Thyroid gland (tissue), 4 donors: ENCODE measurements at regions not wholly inside any gene's neighbourhood (a gene's known extent, or its start where the extent isn't known, plus 50 kb on each side); places are given as distances from the start of the nearest gene placed in this dataset.

Experiments used
- DNase-seq, 2 donors: peaks; one replicate each; pipeline ENCODE4 v3.0.0-alpha.2; 2019
- H3K27ac ChIP-seq, 3 donors: fragments of 200-600 bp; sonication (generic); 1 replicate in 2 of 3; 2 replicates in 1 of 3; pipeline ENCODE4 v1.5.1; 2016 to 2019; ENCODE audit warnings: mild to moderate bottlenecking in 1 of 3, moderate library complexity in 1 of 3
- H3K27me3 ChIP-seq: fragments of 200-600 bp; sonication (generic); one replicate; pipeline ENCODE4 v1.5.1; 2019
- H3K36me3 ChIP-seq, 2 donors: fragments of 200-600 bp; sonication (generic); one replicate each; pipeline ENCODE4 v1.5.1; 2016 to 2019
- H3K4me1 ChIP-seq, 2 donors: fragments of 200-600 bp; sonication (generic); one replicate each; pipeline ENCODE4 v1.5.1; 2017 to 2019
- H3K4me3 ChIP-seq, 3 donors: fragments of 200-600 bp; sonication (generic); replicated peaks in 1 of 3; 1 replicate in 2 of 3; 2 replicates in 1 of 3; pipeline ENCODE4 v1.5.1; 2016; ENCODE audit warnings: mild to moderate bottlenecking in 1 of 3
- H3K9me3 ChIP-seq: fragments of 200-600 bp; sonication (generic); one replicate; pipeline ENCODE4 v1.5.1; 2017
- POLR2A ChIP-seq, 2 donors: fragments of 450-650 bp; IDR thresholded peaks; one replicate each; pipeline ENCODE4 v1.6.1; 2017; ENCODE audit warnings: antibody characterized with exemption in 2 of 2, mild to moderate bottlenecking in 2 of 2, moderate library complexity in 1 of 2
- WGBS, 2 donors: methylation state at CpG; one replicate each; pipeline ENCODE4 v1.1.5; 2017; 5-methylcytosine and 5-hydroxymethylcytosine counted together
- intact Hi-C: fragments of 100-400 bp; cut with DNase I; formaldehyde crosslinking; loops from one replicate; pipeline ENCODE4 v1.15.1; 2023
- TF ChIP-seq, protein P1 (sequence below), 6 experiments: fragments of 200-600 bp in 3 of 6; fragments of 450-650 bp in 3 of 6; sonication (generic) in 3 of 6; IDR thresholded peaks; one replicate each; pipeline ENCODE4 v1.5.1; 2016 to 2019; ENCODE audit warnings: antibody characterized with exemption in 6 of 6, mild to moderate bottlenecking in 2 of 6, inconsistent platforms in 1 of 6, moderate library complexity in 1 of 6

DNA sequence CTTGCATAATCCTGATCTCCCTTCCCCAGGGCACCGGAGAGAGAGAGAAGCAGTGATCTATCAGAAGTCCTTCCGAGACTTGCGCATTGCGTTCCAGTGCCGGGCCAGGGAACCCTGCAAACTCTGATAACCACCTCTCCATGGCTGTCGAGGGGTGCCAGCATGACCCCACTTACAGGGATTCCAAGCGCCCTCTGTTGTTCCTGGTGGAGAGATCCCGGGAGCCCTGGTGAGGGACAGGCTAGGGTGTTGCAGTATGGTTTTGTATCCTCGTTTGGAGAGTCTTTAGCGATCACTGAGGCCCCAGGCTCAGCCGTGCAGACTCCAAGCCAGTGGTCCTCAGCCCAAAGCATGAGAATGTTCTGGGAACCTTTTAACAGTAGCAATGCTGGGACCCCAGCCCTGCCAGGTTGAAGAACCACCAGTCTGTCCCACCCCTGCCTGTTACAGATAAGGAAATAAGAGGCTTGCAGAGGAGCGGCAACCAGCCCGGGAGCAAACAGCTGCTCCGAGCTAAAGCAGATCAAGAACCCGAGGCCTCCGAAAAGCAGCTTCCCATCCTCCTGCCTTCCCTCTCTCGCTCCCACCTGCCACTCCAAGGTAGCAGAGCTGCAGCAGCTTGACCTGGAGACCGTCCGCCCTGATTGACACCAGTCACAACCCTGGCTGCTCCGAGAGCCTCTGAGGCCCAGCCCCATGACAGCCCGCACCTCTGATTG is 150.3 kb upstream of the RPL38 start:
- intact Hi-C loops = no loop called here
- Histone ChIP-seq H3K4me3 (no peak overlapping the region), H3K4me1 (no peaks in the 10 kb centered on the region), H3K36me3 (no peaks in the 10 kb centered on the region), H3K9me3 (no peaks in the 10 kb centered on the region), H3K27ac (no peak overlapping the region), H3K27me3 (no peaks in the 10 kb centered on the region)
- TF ChIP-seq POLR2A (IDR thresholded peaks at IDR 0.05) = no peak
- TF ChIP-seq, protein P1, sequence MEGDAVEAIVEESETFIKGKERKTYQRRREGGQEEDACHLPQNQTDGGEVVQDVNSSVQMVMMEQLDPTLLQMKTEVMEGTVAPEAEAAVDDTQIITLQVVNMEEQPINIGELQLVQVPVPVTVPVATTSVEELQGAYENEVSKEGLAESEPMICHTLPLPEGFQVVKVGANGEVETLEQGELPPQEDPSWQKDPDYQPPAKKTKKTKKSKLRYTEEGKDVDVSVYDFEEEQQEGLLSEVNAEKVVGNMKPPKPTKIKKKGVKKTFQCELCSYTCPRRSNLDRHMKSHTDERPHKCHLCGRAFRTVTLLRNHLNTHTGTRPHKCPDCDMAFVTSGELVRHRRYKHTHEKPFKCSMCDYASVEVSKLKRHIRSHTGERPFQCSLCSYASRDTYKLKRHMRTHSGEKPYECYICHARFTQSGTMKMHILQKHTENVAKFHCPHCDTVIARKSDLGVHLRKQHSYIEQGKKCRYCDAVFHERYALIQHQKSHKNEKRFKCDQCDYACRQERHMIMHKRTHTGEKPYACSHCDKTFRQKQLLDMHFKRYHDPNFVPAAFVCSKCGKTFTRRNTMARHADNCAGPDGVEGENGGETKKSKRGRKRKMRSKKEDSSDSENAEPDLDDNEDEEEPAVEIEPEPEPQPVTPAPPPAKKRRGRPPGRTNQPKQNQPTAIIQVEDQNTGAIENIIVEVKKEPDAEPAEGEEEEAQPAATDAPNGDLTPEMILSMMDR (IDR thresholded peaks at IDR 0.05) = no peak
- no peak for DNase-seq
- WGBS, 2 donors = 55 to 58% methylated on average over 18 to 19 of the region's 21 CpGs

DNA sequence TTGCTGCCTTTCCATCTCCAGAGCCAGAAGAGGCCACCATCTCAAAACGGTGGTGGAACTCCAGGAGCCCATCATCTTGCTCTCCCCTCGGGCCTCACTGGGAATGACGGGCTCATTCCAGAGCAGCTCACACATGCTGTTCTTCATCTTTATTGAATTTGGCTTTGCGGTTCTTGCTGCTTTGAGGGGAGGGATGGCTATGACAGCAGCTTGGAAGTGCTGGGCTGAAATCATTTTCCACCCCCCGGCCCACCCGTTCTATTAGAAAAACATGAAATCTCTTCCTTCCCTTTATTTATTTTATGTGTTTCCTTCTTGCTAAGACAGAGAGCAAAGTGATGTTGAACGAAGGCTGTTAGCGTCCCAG is 149.8 kb upstream of the RPL38 start:
- Histone ChIP-seq H3K27ac (no peak overlapping the region), H3K4me3 (no peak overlapping the region), H3K36me3 (no peaks in the 10 kb centered on the region), H3K27me3 (no peaks in the 10 kb centered on the region), H3K4me1 (no peaks in the 10 kb centered on the region), H3K9me3 (no peaks in the 10 kb centered on the region)
- intact Hi-C loops = no loop called here
- 57 to 61% methylated on average over 8 of the region's 8 CpGs for WGBS, 2 donors
- no peak for TF ChIP-seq POLR2A (IDR thresholded peaks at IDR 0.05)
- TF ChIP-seq, protein P1 (IDR thresholded peaks at IDR 0.05) = no peak
- DNase-seq = no peak

GRCh38 chr17:74054249-74054648 is 149.2 kb upstream of the RPL38 start:
- TF ChIP-seq, protein P1 (IDR thresholded peaks at IDR 0.05) = no peak
- no peak for TF ChIP-seq POLR2A (IDR thresholded peaks at IDR 0.05)
- no peak overlapping the region for H3K27ac ChIP-seq
- H3K36me3 ChIP-seq = no peaks in the 10 kb centered on the region
- intact Hi-C loops = no loop called here
- H3K4me1 ChIP-seq = no peaks in the 10 kb centered on the region
- no peak for DNase-seq
- H3K27me3 ChIP-seq = no peaks in the 10 kb centered on the region
- no peak overlapping the region for H3K4me3 ChIP-seq
- WGBS, 2 donors = 70 to 84% methylated on average over 4 of the region's 4 CpGs
- H3K9me3 ChIP-seq = no peaks in the 10 kb centered on the region

DNA sequence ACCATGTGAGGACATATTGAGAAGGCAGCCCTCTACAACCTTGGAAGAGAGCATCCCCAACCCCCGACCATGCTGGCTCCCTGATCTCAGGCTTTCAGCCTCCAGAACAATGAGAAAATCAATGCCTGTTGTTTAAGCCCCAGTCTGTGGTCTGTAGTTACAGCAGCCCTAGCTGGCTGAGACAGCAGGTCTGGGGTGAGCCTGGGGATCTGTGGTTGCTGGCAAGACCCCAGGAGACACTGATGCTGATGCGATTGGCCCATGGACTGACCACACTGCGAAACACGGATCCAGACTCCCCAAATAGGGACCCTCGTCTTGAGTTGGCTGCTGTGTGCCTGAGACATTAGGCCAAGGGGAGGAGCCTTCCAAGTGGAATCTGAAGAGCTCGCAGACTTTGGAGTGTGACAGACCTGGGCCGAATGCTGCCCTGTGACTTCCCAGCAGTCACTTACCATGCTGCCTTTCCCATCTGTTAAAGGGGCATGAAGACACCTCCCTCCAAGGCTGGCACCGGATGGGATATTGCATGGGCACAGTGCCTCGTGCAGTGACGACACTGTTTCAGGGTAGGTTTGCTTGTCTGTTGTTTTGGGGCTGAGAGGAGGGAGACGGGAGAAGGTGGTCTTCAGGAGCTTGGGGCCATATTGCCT is 147.8 kb upstream of the RPL38 start:
- Histone ChIP-seq H3K27me3 (no peaks in the 10 kb centered on the region), H3K9me3 (no peaks in the 10 kb centered on the region), H3K27ac (no peak overlapping the region), H3K36me3 (no peaks in the 10 kb centered on the region), H3K4me3 (no peak overlapping the region), H3K4me1 (no peaks in the 10 kb centered on the region)
- TF ChIP-seq, protein P1 (IDR thresholded peaks at IDR 0.05) = no peak
- no peak for TF ChIP-seq POLR2A (IDR thresholded peaks at IDR 0.05)
- DNase-seq = peak in 1 of 2 donors; percentile 59
- intact Hi-C loops = no loop called here
- 24 to 52% methylated on average over 10 to 11 of the region's 11 CpGs for WGBS, 2 donors

DNA sequence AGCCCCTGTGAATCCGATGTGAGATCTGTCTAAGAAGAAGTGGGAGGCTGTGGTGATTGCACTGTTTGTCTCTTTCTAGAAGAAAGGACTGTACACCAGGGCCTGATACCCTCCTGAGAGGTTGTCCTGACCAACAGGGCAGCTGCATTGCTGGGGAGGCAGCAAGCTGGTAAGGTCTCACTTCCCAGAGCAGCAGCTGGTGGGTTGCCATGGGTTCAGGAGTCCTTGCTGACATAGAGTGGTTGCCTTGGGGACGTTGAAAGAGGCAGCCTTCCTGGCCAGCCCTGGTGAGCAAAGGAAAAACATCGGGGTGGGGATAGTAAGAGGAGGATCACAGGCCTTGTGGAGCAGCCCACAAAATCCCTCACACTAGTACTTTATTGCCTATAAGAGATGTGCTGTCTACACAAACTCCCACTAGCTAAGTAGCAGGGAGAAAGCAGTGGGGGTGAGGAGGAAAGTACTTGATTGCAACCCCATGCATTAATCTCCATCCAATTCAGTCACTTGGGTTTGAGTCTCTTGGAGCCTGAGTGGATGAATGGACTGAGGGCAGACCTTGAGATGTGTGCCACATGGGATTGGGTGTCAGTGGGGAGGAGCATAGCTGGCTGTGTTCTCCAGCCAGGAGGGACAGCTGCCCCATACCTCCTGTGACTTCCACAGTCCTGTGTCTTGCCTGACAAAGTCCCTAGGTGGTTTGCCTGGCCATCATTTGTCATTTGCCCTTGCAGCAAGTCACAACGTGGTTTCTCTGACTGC is 143.8 kb upstream of the RPL38 start:
- H3K4me3 ChIP-seq = no peak overlapping the region
- no peaks in the 10 kb centered on the region for H3K36me3 ChIP-seq
- DNase-seq = no peak
- H3K4me1 ChIP-seq = no peaks in the 10 kb centered on the region
- no peaks in the 10 kb centered on the region for H3K9me3 ChIP-seq
- H3K27ac ChIP-seq = no peak overlapping the region
- TF ChIP-seq POLR2A (IDR thresholded peaks at IDR 0.05) = no peak
- TF ChIP-seq, protein P1 (IDR thresholded peaks at IDR 0.05) = no peak
- no peaks in the 10 kb centered on the region for H3K27me3 ChIP-seq
- intact Hi-C loops = no loop called here
- WGBS, 2 donors = 36 to 49% methylated on average over 4 of the region's 4 CpGs
